HG03558 (cell line): ENCODE measurements at regions not wholly inside any gene's neighbourhood (a gene's known extent, or its start where the extent isn't known, plus 50 kb on each side); places are given as distances from the start of the nearest gene placed in this dataset.
"Not testable (repeated sequence)": the region's sequence is repeated elsewhere in the genome, so short reads cannot be mapped to it uniquely, and the experiment has no call there.

Source experiments
- ATAC-seq: cut with Tn5 transposase; IDR thresholded peaks from one replicate; pipeline ENCODE4 v1.9.1; 2021; ENCODE audit warnings: moderate number of reproducible peaks; ENCODE audit not compliant: unreplicated experiment; ENCODE audit errors: extremely low read depth

- no peak for ATAC-seq
Observed at GRCh38 chr18:24613896-24614640, 153.6 kb downstream of the HRH4 start.

GRCh38 chr18:24616653-24617052, 156.2 kb downstream of the HRH4 start:
- ATAC-seq: no peak

GRCh38 chr18:24624421-24624820, 164.0 kb downstream of the HRH4 start:
- ATAC-seq: not testable (repeated sequence)

- no peak for ATAC-seq
Observed at GRCh38 chr18:24627644-24628315, 167.3 kb downstream of the HRH4 start.

- ATAC-seq: no peak
Observed at GRCh38 chr18:24628326-24628725, 167.9 kb downstream of the HRH4 start.

GRCh38 chr18:24629921-24630320, 169.5 kb downstream of the HRH4 start:
- no peak for ATAC-seq

GRCh38 chr18:24630346-24630880, 170.0 kb downstream of the HRH4 start:
- ATAC-seq: no peak

- ATAC-seq: no peak
Observed at GRCh38 chr18:24631243-24632025, 171.0 kb downstream of the HRH4 start.

GRCh38 chr18:24632158-24632988, 171.9 kb downstream of the HRH4 start:
- ATAC-seq: no peak

- ATAC-seq: no peak
Observed at GRCh38 chr18:24633121-24633520, 172.7 kb downstream of the HRH4 start.

- ATAC-seq: no peak
Observed at GRCh38 chr18:24649571-24649970, 189.1 kb downstream of the HRH4 start.

GRCh38 chr18:24651434-24651833, 191.0 kb downstream of the HRH4 start:
- no peak for ATAC-seq

GRCh38 chr18:24656050-24656449, 195.6 kb downstream of the HRH4 start:
- no peak for ATAC-seq

GRCh38 chr18:24656551-24657443, 196.4 kb downstream of the HRH4 start:
- ATAC-seq: no peak

GRCh38 chr18:24657444-24657842, 197.0 kb downstream of the HRH4 start:
- ATAC-seq: no peak

- no peak for ATAC-seq
Observed at GRCh38 chr18:24658302-24658701, 197.9 kb downstream of the HRH4 start.

- ATAC-seq: peak; percentile 56
Observed at GRCh38 chr18:24659827-24660720, 199.6 kb downstream of the HRH4 start.

- no peak for ATAC-seq
Observed at GRCh38 chr18:24660956-24661355, 200.5 kb downstream of the HRH4 start.
